ENCODE measurements at regions not wholly inside any gene's neighbourhood (a gene's known extent, or its start where the extent isn't known, plus 50 kb on each side); places are given as distances from the start of the nearest gene placed in this dataset.

GRCh38 chr2:177074099-177074710, 138.4 kb upstream of the HNRNPA3 start:
- no peaks in the 10 kb centered on the region for H3K36me3 Mint-ChIP-seq (ENCODE audit: low read depth)
- H3K4me1 Mint-ChIP-seq = no peaks in the 10 kb centered on the region
- H3K4me3 Mint-ChIP-seq = no peak overlapping the region
- DNase-seq (no peak), ATAC-seq (no peak)
- peaks cover 10% of the 10 kb centered on the region for H3K27me3 Mint-ChIP-seq
- no peak overlapping the region for H3K27ac Mint-ChIP-seq
- H3K9me3 Mint-ChIP-seq = no peaks in the 10 kb centered on the region

- Mint-ChIP-seq H3K4me1 (no peaks in the 10 kb centered on the region), H3K4me3 (no peak overlapping the region), H3K27ac (no peak overlapping the region), H3K27me3 (peaks cover 8% of the 10 kb centered on the region), H3K36me3 (ENCODE audit: low read depth) (no peaks in the 10 kb centered on the region), H3K9me3 (no peaks in the 10 kb centered on the region)
- ATAC-seq (no peak), DNase-seq (no peak)
Measured at GRCh38 chr2:177075254-177075653, 137.3 kb upstream of the HNRNPA3 start.

DNA sequence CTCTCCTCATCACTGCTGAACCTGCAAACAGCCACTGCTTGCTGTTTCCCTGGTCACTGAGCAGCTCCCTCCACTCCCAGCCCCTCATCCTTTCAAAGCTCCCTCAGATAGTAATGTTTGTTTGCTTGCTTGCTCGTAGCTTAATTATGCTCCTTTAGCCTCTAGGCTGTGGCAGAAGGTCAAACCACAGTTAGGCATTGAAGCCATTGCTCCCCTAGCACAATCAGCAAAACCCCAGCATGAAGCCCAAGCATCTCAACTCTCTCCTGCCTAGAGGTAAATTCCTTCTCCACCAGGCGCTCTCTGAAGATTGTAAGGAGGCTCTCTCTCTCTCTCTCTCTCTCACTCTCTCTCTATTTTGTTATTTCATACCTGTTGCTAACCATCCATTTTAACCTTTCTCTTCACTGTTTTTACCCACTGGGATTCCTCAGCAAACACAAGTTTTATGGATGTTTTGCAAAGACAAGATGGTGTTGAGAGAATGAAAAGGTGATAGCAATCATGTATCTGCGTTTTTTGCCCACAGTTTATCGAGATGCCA, 135.9 kb upstream of the HNRNPA3 start:
- Mint-ChIP-seq H3K4me1 (no peaks in the 10 kb centered on the region), H3K27me3 (peaks cover 6% of the 10 kb centered on the region), H3K27ac (no peak overlapping the region), H3K36me3 (ENCODE audit: low read depth) (no peaks in the 10 kb centered on the region), H3K4me3 (no peak overlapping the region), H3K9me3 (no peaks in the 10 kb centered on the region)
- ATAC-seq (no peak), DNase-seq (no peak)

DNA sequence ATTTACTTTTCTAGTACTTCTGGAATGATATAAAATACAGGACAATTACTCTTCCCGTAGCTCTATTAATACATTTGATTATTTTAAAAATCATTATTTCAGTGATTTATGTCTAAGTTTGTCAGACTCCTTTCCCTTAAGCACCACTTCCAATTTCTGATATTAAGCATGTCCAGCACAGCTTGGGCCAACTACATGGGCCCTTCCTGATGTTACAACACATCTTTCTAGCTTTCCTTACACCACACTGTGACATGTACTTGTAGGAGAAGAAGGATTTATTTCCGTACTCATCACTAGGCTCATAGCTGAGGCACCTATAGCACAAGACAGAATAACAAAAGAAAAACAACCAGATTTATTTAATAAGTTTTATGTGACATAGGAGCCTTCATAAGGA, 134.8 kb upstream of the HNRNPA3 start:
- no peak for DNase-seq
- Mint-ChIP-seq H3K4me1 (no peaks in the 10 kb centered on the region), H3K4me3 (no peak overlapping the region), H3K9me3 (no peaks in the 10 kb centered on the region), H3K27ac (no peak overlapping the region), H3K27me3 (peaks cover 6% of the 10 kb centered on the region), H3K36me3 (ENCODE audit: low read depth) (no peaks in the 10 kb centered on the region)
- no peak for ATAC-seq

DNA sequence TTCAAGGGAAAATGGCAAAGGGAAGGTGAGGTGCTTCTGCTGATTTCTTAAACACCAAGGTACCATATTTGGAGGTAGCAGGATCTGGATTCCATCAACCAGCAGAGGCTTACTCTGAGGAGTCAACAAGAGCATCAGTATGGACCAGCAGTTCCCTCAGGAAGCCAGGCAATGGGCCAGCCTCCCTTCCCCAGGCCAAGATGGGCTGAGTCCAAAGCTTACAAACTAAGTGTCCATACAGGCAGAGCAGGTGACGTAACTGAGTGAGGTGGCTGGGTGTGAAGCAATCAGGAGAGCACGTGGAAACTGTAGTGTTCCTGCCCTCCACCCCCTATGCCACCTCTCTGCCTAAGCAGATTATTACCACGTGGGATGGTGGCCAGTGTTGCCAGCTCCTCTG, 134.2 kb upstream of the HNRNPA3 start:
- H3K4me3 Mint-ChIP-seq = no peak overlapping the region
- no peak for ATAC-seq
- no peaks in the 10 kb centered on the region for H3K4me1 Mint-ChIP-seq
- H3K27me3 Mint-ChIP-seq = peaks cover 6% of the 10 kb centered on the region
- no peaks in the 10 kb centered on the region for H3K36me3 Mint-ChIP-seq (ENCODE audit: low read depth)
- H3K9me3 Mint-ChIP-seq = no peaks in the 10 kb centered on the region
- no peak for DNase-seq
- H3K27ac Mint-ChIP-seq = no peak overlapping the region

- Mint-ChIP-seq H3K4me3 (no peak overlapping the region), H3K27ac (no peak overlapping the region), H3K36me3 (ENCODE audit: low read depth) (no peaks in the 10 kb centered on the region)
Measured at GRCh38 chr2:177078855-177079254, 133.7 kb upstream of the HNRNPA3 start.

DNA sequence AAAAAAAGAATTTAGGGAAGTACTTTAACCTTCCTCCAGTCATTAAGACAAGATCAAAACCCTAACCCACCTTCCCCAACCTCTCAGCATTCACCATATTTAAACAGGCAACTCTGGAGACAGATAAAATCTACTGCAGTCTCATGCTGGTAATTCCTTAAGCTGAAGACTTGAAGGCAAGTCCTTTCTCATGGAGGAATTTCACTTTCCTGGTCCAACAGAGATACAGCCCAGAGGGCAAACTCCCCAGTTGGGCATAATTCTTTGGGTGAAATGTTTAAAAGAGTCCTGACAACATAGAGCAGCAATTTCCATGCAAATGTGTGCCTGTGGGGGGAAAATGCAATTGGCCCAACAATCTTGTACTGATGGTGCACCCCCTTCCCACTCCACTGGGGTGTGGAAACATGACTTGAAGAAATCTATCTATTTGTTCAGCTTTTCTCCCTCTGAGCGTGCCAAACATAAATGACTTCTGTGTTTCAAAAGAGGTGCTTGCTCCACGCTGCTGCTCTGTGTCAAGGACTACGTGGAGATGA, 131.8 kb upstream of the HNRNPA3 start:
- H3K4me1 Mint-ChIP-seq = no peaks in the 10 kb centered on the region
- ATAC-seq (no peak), DNase-seq (no peak)
- H3K4me3 Mint-ChIP-seq = no peak overlapping the region
- no peaks in the 10 kb centered on the region for H3K9me3 Mint-ChIP-seq
- peaks cover 6% of the 10 kb centered on the region for H3K27me3 Mint-ChIP-seq
- H3K36me3 Mint-ChIP-seq (ENCODE audit: low read depth) = no peaks in the 10 kb centered on the region
- no peak overlapping the region for H3K27ac Mint-ChIP-seq

More at GRCh38 chr2:177078855-177079254, 133.7 kb upstream of the HNRNPA3 start:
- H3K27me3 Mint-ChIP-seq = peaks cover 6% of the 10 kb centered on the region
- H3K4me1 Mint-ChIP-seq = no peaks in the 10 kb centered on the region
- no peaks in the 10 kb centered on the region for H3K9me3 Mint-ChIP-seq
- ATAC-seq = no peak
- no peak for DNase-seq

GRCh38 chr2:177084607-177085006, 128.0 kb upstream of the HNRNPA3 start:
- H3K36me3 Mint-ChIP-seq (ENCODE audit: low read depth) = no peaks in the 10 kb centered on the region
- peaks cover 3% of the 10 kb centered on the region for H3K27me3 Mint-ChIP-seq
- H3K27ac Mint-ChIP-seq = no peak overlapping the region
- no peak overlapping the region for H3K4me3 Mint-ChIP-seq
- ATAC-seq (no peak), DNase-seq (no peak)
- no peaks in the 10 kb centered on the region for H3K4me1 Mint-ChIP-seq
- H3K9me3 Mint-ChIP-seq = no peaks in the 10 kb centered on the region

DNA sequence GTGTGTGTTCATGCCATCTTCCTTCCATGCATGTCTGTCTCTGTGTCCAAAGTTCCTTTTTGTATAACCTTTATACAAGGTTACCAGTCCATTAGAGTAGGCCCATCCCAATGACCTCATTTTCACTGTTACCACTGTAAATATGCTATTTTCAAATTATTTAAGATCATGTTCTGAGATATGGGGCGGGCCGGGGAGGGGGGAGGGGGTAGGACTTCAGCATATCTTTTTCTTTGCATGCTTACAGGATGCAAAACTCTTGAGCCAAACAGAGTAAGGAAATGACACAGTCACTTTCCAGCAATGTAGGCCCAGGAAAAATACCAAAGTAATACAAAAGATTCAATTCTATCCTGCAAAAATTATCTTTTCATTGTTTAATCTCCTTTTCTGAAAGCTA, 124.1 kb upstream of the HNRNPA3 start:
- no peaks in the 10 kb centered on the region for H3K4me1 Mint-ChIP-seq
- H3K36me3 Mint-ChIP-seq (ENCODE audit: low read depth) = no peaks in the 10 kb centered on the region
- DNase-seq = no peak
- peaks cover 3% of the 10 kb centered on the region for H3K27me3 Mint-ChIP-seq
- H3K9me3 Mint-ChIP-seq = no peaks in the 10 kb centered on the region
- no peak for ATAC-seq
- H3K4me3 Mint-ChIP-seq = no peak overlapping the region
- no peak overlapping the region for H3K27ac Mint-ChIP-seq

GRCh38 chr2:177090967-177091366, 121.6 kb upstream of the HNRNPA3 start:
- no peak overlapping the region for H3K4me3 Mint-ChIP-seq
- no peak for DNase-seq
- no peaks in the 10 kb centered on the region for H3K9me3 Mint-ChIP-seq
- no peak overlapping the region for H3K27ac Mint-ChIP-seq
- H3K36me3 Mint-ChIP-seq (ENCODE audit: low read depth) = no peaks in the 10 kb centered on the region
- H3K4me1 Mint-ChIP-seq = no peaks in the 10 kb centered on the region
- ATAC-seq = no peak
- peaks cover 7% of the 10 kb centered on the region for H3K27me3 Mint-ChIP-seq

DNA sequence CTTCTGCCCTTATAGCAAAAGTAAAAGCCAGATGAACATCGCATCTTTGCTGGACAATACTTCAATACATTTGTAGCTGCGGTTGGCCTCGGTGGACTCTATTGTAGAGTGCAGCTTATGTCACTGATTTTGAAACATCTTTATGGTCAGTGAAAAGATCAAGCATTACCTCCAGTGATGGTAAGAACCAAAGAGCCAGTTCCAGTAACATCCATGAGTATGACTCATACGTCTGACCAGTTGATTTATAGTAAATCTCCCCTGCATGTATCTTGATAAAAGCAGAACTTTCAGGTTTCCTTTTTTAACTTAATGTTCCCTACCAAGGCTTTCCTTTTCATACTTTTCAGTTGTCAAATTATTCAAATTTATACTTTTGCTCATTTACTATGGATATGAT, 119.2 kb upstream of the HNRNPA3 start:
- ATAC-seq (no peak), DNase-seq (no peak)
- no peaks in the 10 kb centered on the region for H3K9me3 Mint-ChIP-seq
- H3K27ac Mint-ChIP-seq = no peak overlapping the region
- no peaks in the 10 kb centered on the region for H3K36me3 Mint-ChIP-seq (ENCODE audit: low read depth)
- no peak overlapping the region for H3K4me3 Mint-ChIP-seq
- H3K27me3 Mint-ChIP-seq = peaks cover 6% of the 10 kb centered on the region
- H3K4me1 Mint-ChIP-seq = no peaks in the 10 kb centered on the region

DNA sequence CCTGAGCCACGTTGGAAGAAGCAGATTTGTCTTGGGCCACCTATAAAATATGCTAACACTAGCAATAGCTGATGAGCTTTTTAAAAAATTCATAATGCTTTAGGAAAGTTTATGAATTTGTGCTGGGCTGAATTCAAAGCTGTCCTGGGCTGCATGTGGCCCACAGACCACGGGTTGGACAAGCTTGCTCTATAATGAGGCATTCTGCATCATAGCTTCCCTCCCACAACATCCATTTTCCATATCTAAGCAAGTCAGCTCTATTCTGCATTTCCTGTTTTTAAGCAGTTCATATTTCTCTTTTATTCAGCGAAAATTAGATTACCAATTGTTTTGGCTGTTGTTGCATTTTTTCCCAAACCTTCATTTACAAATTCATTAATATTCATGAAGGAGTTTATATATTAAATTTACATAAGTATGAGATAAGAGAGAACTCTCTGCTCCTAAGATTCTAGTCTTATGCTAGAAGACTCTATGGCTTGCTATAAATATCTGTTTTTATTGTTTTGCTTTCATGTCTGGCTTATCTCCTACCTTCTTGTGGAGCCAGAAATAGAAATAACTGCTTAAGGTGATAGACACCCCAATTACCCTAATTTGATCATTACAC, 114.5 kb upstream of the HNRNPA3 start:
- no peak for ATAC-seq
- H3K36me3 Mint-ChIP-seq (ENCODE audit: low read depth) = no peaks in the 10 kb centered on the region
- DNase-seq = no peak
- peaks cover 6% of the 10 kb centered on the region for H3K9me3 Mint-ChIP-seq
- no peaks in the 10 kb centered on the region for H3K4me1 Mint-ChIP-seq
- no peak overlapping the region for H3K27ac Mint-ChIP-seq
- peaks cover 6% of the 10 kb centered on the region for H3K27me3 Mint-ChIP-seq
- H3K4me3 Mint-ChIP-seq = no peak overlapping the region

DNA sequence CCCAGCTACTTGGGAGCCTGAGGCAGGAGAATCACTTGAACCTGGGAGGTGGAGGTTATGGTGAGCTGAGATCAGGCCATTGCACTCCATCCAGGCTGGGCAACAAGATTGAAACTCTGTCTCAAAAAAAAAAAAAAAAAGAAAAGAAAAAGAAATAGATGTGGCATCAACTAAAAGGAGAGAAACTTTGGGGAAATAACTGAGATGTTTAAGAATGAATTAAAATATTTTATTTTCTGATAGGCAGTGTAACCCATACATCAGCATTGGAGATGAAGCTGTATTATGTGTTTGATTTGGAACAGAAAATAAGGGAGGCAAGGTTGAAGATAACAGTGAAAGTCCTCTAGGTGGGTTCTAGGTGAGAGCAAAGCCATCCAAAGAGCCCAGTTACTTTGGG, 110.7 kb upstream of the HNRNPA3 start:
- no peaks in the 10 kb centered on the region for H3K36me3 Mint-ChIP-seq (ENCODE audit: low read depth)
- no peak overlapping the region for H3K27ac Mint-ChIP-seq
- peaks cover 6% of the 10 kb centered on the region for H3K9me3 Mint-ChIP-seq
- no peak overlapping the region for H3K4me3 Mint-ChIP-seq
- no peak for ATAC-seq
- H3K27me3 Mint-ChIP-seq = peaks cover under 1% of the 10 kb centered on the region
- DNase-seq = no peak
- no peaks in the 10 kb centered on the region for H3K4me1 Mint-ChIP-seq

- ATAC-seq (peak; percentile 46), DNase-seq (no peak)
- Mint-ChIP-seq H3K4me1 (no peaks in the 10 kb centered on the region), H3K4me3 (no peak overlapping the region), H3K27me3 (peaks cover 2% of the 10 kb centered on the region), H3K27ac (no peak overlapping the region), H3K36me3 (ENCODE audit: low read depth) (no peaks in the 10 kb centered on the region), H3K9me3 (peaks cover 6% of the 10 kb centered on the region)
Measured at GRCh38 chr2:177106212-177106611, 106.4 kb upstream of the HNRNPA3 start.

- Mint-ChIP-seq H3K36me3 (ENCODE audit: low read depth) (no peaks in the 10 kb centered on the region), H3K9me3 (no peaks in the 10 kb centered on the region), H3K4me3 (no peak overlapping the region), H3K4me1 (no peaks in the 10 kb centered on the region), H3K27ac (no peak overlapping the region), H3K27me3 (peaks cover 2% of the 10 kb centered on the region)
- ATAC-seq = no peak
- no peak for DNase-seq
Measured at GRCh38 chr2:177108890-177109289, 103.7 kb upstream of the HNRNPA3 start.
